ENCODE measurements at regions not wholly inside any gene's neighbourhood (a gene's known extent, or its start where the extent isn't known, plus 50 kb on each side); places are given as distances from the start of the nearest gene placed in this dataset.

DNA sequence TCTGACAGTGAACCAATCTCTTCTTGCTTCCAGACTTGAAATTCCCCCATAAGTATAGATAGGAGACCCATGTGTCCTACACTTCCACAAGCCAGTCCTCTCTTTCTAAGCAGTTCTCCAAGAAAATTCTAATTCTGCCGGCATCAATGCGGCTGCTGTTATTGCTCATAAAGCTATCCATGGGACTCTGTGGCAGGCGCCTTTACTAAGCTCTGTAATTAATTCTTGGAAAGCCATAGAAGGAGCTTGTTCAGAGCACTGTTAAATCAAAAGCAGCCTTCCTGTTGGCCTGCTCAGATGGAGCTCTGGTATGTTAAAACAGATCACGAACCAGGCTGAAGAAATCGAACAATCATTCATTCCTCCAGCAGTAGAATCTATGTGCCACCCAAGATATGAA is 244.3 kb upstream of the NFE2L3 start:
- no peaks in the 10 kb centered on the region for H3K79me2 ChIP-seq (ENCODE audit: low read length)
- H3K27ac ChIP-seq (ENCODE audit: low read length): no peak overlapping the region
- no peaks in the 10 kb centered on the region for H3K36me3 ChIP-seq (ENCODE audit: insufficient read depth, low read length)
- H3K9ac ChIP-seq (ENCODE audit: low read length): no peak overlapping the region
- no peak overlapping the region for H3K4me2 ChIP-seq (ENCODE audit: low read depth, low read length, poor library complexity, severe bottlenecking)
- H3K9me2 ChIP-seq (replicated peaks; ENCODE audit: insufficient read depth, low read length): no peaks in the 10 kb centered on the region
- H3K4me3 ChIP-seq (ENCODE audit: low read length): no peak overlapping the region
- H3K9me3 ChIP-seq (ENCODE audit: low read length): no peaks in the 10 kb centered on the region
- H3K4me1 ChIP-seq (ENCODE audit: low read length): 0 out of 2 replicates have a peak, but pooled peaks cover 6% of the 10 kb centered on the region
- no peaks in the 10 kb centered on the region for H4K20me1 ChIP-seq (ENCODE audit: insufficient read depth, low read depth, low read length)
- no peak for DNase-seq
- H3K27me3 ChIP-seq (ENCODE audit: low read length): no peaks in the 10 kb centered on the region
- H2AFZ ChIP-seq (ENCODE audit: low read length): no peak overlapping the region

DNA sequence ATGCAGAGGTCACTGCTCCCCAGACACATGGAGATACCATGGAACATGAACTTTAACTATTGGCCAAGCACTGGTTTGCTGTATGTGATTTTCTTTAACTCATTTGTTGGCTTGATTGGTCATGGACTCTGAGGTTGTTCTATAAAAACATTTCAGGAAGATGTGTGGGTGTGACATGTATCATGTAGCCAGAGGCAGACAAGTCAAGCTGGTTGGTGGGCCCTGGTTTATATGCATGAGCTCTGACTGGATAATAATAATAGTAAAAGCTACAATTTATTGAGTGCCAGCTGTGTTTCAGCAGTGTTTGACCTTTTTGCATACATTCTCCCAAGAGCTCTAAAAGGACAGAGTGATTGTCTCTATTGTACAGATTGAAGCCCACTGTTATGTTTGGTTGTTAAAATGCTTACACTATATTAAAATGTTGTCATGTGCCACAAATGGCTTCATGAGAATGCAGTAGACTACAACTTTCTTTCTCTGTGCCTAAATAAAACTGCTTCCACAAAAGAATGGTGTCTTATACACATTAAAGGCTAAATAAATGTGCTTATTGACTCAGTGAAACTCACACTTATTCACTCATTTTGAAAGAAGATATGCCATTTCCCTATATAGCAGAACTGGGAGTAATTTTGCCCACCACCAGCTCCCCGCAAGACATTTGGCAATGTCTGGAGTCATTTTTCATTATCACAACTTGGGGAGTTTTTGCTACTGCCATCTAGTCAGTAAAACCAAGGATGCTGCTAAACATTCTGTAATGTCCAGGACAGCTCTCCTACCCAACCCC is 243.6 kb upstream of the NFE2L3 start:
- no peak for DNase-seq
- Histone ChIP-seq H3K9me2 (replicated peaks; ENCODE audit: insufficient read depth, low read length) (no peaks in the 10 kb centered on the region), H3K36me3 (ENCODE audit: insufficient read depth, low read length) (no peaks in the 10 kb centered on the region), H3K79me2 (ENCODE audit: low read length) (no peaks in the 10 kb centered on the region), H3K4me2 (ENCODE audit: low read depth, low read length, poor library complexity, severe bottlenecking) (no peak overlapping the region), H4K20me1 (ENCODE audit: insufficient read depth, low read depth, low read length) (no peaks in the 10 kb centered on the region), H3K4me1 (ENCODE audit: low read length) (0 out of 2 replicates have a peak, but pooled peaks cover 6% of the 10 kb centered on the region), H3K9ac (ENCODE audit: low read length) (no peak overlapping the region), H2AFZ (ENCODE audit: low read length) (no peak overlapping the region), H3K27ac (ENCODE audit: low read length) (no peak overlapping the region), H3K27me3 (ENCODE audit: low read length) (no peaks in the 10 kb centered on the region), H3K4me3 (ENCODE audit: low read length) (no peak overlapping the region), H3K9me3 (ENCODE audit: low read length) (no peaks in the 10 kb centered on the region)

DNA sequence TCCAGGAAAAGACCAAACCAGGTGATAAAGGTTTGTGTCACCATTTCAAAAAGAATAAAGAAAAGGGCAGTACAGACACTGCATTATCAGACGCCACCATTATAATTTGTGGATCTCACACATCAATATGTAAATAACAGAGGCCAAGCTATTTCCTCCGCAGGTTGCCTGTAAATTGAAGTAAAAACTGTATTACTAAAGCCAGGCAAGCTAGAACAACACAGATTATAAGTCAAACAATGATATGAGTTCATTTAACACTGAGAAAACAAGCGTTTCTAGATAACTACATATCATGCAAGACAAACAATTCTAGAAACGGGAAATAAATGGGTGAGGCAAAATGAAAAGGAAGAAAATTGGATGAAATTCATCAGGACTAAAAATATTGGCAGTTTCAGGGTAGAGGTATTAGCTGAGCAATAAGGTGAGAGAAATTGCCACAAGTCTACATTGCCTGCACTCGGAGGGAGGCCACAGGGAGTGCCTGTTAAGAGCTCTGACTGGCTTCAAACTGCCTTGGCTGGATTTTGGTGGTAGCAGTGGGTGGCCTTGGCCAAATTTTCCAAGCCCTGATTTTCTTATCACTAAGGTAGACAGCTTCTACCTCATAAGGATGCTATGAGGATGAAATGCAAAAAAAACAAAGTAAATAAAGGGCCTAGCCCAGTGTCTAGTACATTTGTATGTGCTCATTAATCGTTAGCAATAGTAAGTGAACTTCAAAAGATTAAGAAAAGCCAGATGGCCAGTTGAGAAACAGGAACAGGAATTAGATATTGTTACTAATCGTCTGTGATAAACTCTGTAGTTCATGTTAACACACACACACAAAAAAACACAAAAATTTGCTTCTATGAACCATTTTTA is 240.0 kb upstream of the NFE2L3 start:
- Histone ChIP-seq H3K27ac (ENCODE audit: low read length) (no peak overlapping the region), H3K9ac (ENCODE audit: low read length) (no peak overlapping the region), H3K4me1 (ENCODE audit: low read length) (peaks cover 9% of the 10 kb centered on the region; the same call in 1 of the 2 replicates), H3K4me2 (ENCODE audit: low read depth, low read length, poor library complexity, severe bottlenecking) (no peak overlapping the region), H3K27me3 (ENCODE audit: low read length) (no peaks in the 10 kb centered on the region), H3K9me3 (ENCODE audit: low read length) (no peaks in the 10 kb centered on the region), H3K79me2 (ENCODE audit: low read length) (no peaks in the 10 kb centered on the region), H3K36me3 (ENCODE audit: insufficient read depth, low read length) (no peaks in the 10 kb centered on the region), H3K4me3 (ENCODE audit: low read length) (no peak overlapping the region), H3K9me2 (replicated peaks; ENCODE audit: insufficient read depth, low read length) (no peaks in the 10 kb centered on the region), H2AFZ (ENCODE audit: low read length) (no peak overlapping the region), H4K20me1 (ENCODE audit: insufficient read depth, low read depth, low read length) (no peaks in the 10 kb centered on the region)
- no peak for DNase-seq

DNA sequence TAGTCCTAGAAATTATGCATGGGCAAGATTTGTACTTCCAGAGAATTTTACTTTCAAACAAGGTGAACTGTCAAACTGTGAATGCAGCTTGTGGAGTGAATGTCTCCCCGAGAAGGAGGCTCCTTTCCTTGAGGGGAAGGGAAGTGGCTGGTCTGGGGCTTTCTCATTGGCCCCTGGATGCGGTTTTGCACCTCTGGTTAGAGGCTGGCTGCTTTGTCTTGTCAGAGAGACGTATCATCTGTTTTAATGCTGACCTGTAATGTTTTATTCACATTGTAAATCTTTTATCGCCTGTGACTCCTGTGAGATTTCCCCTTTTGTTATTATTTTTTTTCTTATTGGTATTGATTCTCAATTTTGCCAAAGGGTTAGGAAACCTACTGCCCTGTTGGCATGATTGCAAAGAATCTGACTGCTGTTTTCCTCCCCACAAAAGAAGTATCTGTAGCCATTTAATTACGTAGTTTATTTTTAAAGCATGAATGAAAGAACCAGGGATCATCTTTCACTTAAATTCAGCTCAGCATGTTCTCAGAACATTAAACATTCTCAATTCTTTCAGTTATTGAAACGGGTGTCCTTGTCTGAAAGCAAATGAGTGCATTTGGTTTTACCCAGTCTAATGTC is 238.3 kb upstream of the NFE2L3 start:
- no peaks in the 10 kb centered on the region for H3K79me2 ChIP-seq (ENCODE audit: low read length)
- no peak overlapping the region for H2AFZ ChIP-seq (ENCODE audit: low read length)
- H3K36me3 ChIP-seq (ENCODE audit: insufficient read depth, low read length): no peaks in the 10 kb centered on the region
- peaks cover 3% of the 10 kb centered on the region; the same call in 1 of the 2 replicates for H3K4me1 ChIP-seq (ENCODE audit: low read length)
- no peaks in the 10 kb centered on the region for H4K20me1 ChIP-seq (ENCODE audit: insufficient read depth, low read depth, low read length)
- H3K9me2 ChIP-seq (replicated peaks; ENCODE audit: insufficient read depth, low read length): no peaks in the 10 kb centered on the region
- no peaks in the 10 kb centered on the region for H3K27me3 ChIP-seq (ENCODE audit: low read length)
- H3K4me2 ChIP-seq (ENCODE audit: low read depth, low read length, poor library complexity, severe bottlenecking): no peak overlapping the region
- H3K4me3 ChIP-seq (ENCODE audit: low read length): no peak overlapping the region
- DNase-seq: no peak
- no peaks in the 10 kb centered on the region for H3K9me3 ChIP-seq (ENCODE audit: low read length)
- H3K27ac ChIP-seq (ENCODE audit: low read length): no peak overlapping the region
- no peak overlapping the region for H3K9ac ChIP-seq (ENCODE audit: low read length)

DNA sequence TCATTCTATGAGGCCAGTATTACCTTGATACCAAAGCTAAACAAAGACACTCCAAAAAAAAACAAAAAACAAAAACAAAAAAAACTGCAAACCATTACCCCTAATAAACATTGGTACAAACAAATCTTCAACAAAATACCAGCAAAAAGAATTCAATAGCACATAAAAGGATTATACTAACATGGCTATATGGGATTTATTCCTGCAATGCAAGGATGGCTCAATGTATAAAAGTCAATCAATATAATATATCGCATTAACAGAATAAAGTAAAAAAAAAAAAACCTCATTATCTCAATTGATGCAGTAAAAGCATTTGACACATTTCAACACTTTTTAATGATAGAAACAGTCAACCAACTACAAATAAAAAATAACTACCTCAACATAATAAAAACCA is 233.3 kb upstream of the NFE2L3 start:
- Histone ChIP-seq H3K9me3 (ENCODE audit: low read length) (no peaks in the 10 kb centered on the region), H3K36me3 (ENCODE audit: insufficient read depth, low read length) (no peaks in the 10 kb centered on the region), H3K9ac (ENCODE audit: low read length) (no peak overlapping the region), H3K4me1 (ENCODE audit: low read length) (peaks cover 2% of the 10 kb centered on the region; the same call in 1 of the 2 replicates), H2AFZ (ENCODE audit: low read length) (no peak overlapping the region), H3K4me3 (ENCODE audit: low read length) (no peak overlapping the region), H3K27me3 (ENCODE audit: low read length) (no peaks in the 10 kb centered on the region), H3K9me2 (replicated peaks; ENCODE audit: insufficient read depth, low read length) (no peaks in the 10 kb centered on the region), H3K27ac (ENCODE audit: low read length) (no peak overlapping the region), H3K4me2 (ENCODE audit: low read depth, low read length, poor library complexity, severe bottlenecking) (no peak overlapping the region), H4K20me1 (ENCODE audit: insufficient read depth, low read depth, low read length) (no peaks in the 10 kb centered on the region), H3K79me2 (ENCODE audit: low read length) (no peaks in the 10 kb centered on the region)
- DNase-seq: no peak

DNA sequence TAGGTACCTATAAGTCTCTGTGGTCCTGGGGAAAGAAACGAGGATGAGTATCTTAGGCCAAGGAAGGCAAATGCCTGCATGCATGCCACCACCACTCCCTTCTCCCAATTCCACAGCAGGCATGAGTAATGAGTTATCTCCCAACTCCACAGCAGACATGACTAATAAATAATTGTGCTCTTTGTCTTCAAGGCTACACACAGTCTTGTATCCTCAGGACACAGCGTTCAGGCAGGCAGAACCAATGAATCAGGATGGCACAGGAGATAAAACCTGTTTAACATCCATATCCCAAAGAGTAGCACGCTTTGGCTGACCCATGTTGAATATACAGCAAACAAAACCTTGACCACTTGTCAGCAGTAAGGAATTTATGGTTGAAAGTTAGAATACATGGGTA is 229.7 kb upstream of the NFE2L3 start:
- H3K9me2 ChIP-seq (replicated peaks; ENCODE audit: insufficient read depth, low read length): no peaks in the 10 kb centered on the region
- H3K4me3 ChIP-seq (ENCODE audit: low read length): no peak overlapping the region
- H3K4me2 ChIP-seq (ENCODE audit: low read depth, low read length, poor library complexity, severe bottlenecking): no peak overlapping the region
- DNase-seq: no peak
- no peak overlapping the region for H3K27ac ChIP-seq (ENCODE audit: low read length)
- H4K20me1 ChIP-seq (ENCODE audit: insufficient read depth, low read depth, low read length): no peaks in the 10 kb centered on the region
- H3K79me2 ChIP-seq (ENCODE audit: low read length): no peaks in the 10 kb centered on the region
- no peak overlapping the region for H3K9ac ChIP-seq (ENCODE audit: low read length)
- no peaks in the 10 kb centered on the region for H3K9me3 ChIP-seq (ENCODE audit: low read length)
- no peak overlapping the region for H2AFZ ChIP-seq (ENCODE audit: low read length)
- no peaks in the 10 kb centered on the region for H3K36me3 ChIP-seq (ENCODE audit: insufficient read depth, low read length)
- H3K27me3 ChIP-seq (ENCODE audit: low read length): no peaks in the 10 kb centered on the region
- no peaks in the 10 kb centered on the region for H3K4me1 ChIP-seq (ENCODE audit: low read length)

DNA sequence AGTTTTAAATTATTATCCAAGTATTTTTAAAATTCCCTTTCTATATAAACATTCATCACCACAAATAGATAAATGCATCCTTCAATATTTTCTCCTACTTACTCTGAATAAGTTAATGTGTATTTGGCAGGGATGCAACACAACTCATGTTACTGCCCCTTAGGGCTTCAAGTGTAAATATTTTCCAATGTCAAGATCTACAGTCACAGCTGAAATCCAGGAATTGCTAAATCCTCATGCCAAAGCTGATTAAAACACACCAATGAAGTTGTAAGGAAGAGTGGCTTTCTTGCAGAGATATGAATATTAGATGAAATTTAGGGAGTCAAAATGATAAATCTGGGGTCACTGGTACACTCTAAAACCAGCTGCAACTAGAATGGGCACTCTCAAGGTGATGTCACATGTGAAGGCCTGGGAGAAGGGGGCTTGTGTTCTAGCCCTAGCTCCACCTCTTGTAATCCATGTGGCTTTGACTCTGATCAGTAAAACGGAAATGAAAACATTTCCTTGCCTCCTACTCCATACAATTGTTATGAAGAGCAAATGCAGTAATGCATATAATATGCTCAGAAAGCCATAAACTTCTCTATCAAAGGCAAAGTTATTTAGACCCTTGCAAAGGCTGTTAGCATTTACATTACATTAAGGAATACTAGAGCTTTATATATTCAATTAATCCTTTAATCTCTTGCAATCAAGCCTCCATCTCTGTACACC is 228.1 kb upstream of the NFE2L3 start:
- no peak overlapping the region for H3K4me2 ChIP-seq (ENCODE audit: low read depth, low read length, poor library complexity, severe bottlenecking)
- H3K79me2 ChIP-seq (ENCODE audit: low read length): no peaks in the 10 kb centered on the region
- H3K27ac ChIP-seq (ENCODE audit: low read length): no peak overlapping the region
- no peaks in the 10 kb centered on the region for H4K20me1 ChIP-seq (ENCODE audit: insufficient read depth, low read depth, low read length)
- no peaks in the 10 kb centered on the region for H3K4me1 ChIP-seq (ENCODE audit: low read length)
- H3K9me3 ChIP-seq (ENCODE audit: low read length): no peaks in the 10 kb centered on the region
- H3K9ac ChIP-seq (ENCODE audit: low read length): no peak overlapping the region
- H3K9me2 ChIP-seq (replicated peaks; ENCODE audit: insufficient read depth, low read length): no peaks in the 10 kb centered on the region
- DNase-seq: no peak
- H3K27me3 ChIP-seq (ENCODE audit: low read length): no peaks in the 10 kb centered on the region
- no peak overlapping the region for H2AFZ ChIP-seq (ENCODE audit: low read length)
- H3K36me3 ChIP-seq (ENCODE audit: insufficient read depth, low read length): no peaks in the 10 kb centered on the region
- H3K4me3 ChIP-seq (ENCODE audit: low read length): no peak overlapping the region
